Natural killer cell (primary cell): ENCODE measurements at regions not wholly inside any gene's neighbourhood (a gene's known extent, or its start where the extent isn't known, plus 50 kb on each side); places are given as distances from the start of the nearest gene placed in this dataset.
"Not testable (repeated sequence)": the region's sequence is repeated elsewhere in the genome, so short reads cannot be mapped to it uniquely, and the experiment has no call there.

Experiments used
- ATAC-seq, 3 donors: fragments of 150-1000 bp in 2 of 3; fragments of 200-7000 bp in 1 of 3; cut with Tn5 transposase; 1 replicate in 1 of 3; 2 replicates in 2 of 3; pipeline ENCODE4 v1.10.0; 2021; ENCODE audit warnings: mild to moderate bottlenecking in 2 of 3, moderate library complexity in 2 of 3
- DNase-seq, 2 donors: peaks; one replicate each; pipeline versions ENCODE4 v3.0.0 to v3.0.0-alpha.2; 2013 to 2021; ENCODE audit warnings: mixed read lengths in 1 of 2
- H3K27ac ChIP-seq: one replicate; pipeline ENCODE4 v1.5.1; 2013; ENCODE audit warnings: mild to moderate bottlenecking, low read length
- H3K27me3 ChIP-seq: one replicate; pipeline ENCODE4 v1.6.1; 2013; ENCODE audit warnings: low read length; ENCODE audit not compliant: control insufficient read depth, insufficient read depth
- H3K36me3 ChIP-seq: one replicate; pipeline ENCODE4 v1.6.1; 2013; ENCODE audit warnings: low read length; ENCODE audit not compliant: control insufficient read depth, insufficient read depth
- H3K4me1 ChIP-seq: one replicate; pipeline ENCODE4 v1.6.1; 2013; ENCODE audit warnings: low read length; ENCODE audit not compliant: control insufficient read depth, insufficient read depth
- H3K4me3 ChIP-seq: one replicate; pipeline ENCODE4 v1.5.1; 2013; ENCODE audit warnings: low read length
- H3K9me3 ChIP-seq: one replicate; pipeline ENCODE4 v1.6.1; 2013; ENCODE audit warnings: low read length; ENCODE audit not compliant: control insufficient read depth, insufficient read depth
- H3K27ac Mint-ChIP-seq, 2 donors: one replicate each; pipeline ENCODE4 v1.8.0; 2022; ENCODE audit warnings: mild to moderate bottlenecking in 2 of 2, mixed read lengths in 2 of 2, moderate library complexity in 1 of 2
- H3K27me3 Mint-ChIP-seq, 2 donors: one replicate each; pipeline ENCODE4 v1.8.0; 2022; ENCODE audit warnings: low read depth in 2 of 2, mixed read lengths in 2 of 2
- H3K36me3 Mint-ChIP-seq: one replicate; pipeline ENCODE4 v1.8.0; 2022; ENCODE audit warnings: mixed read lengths
- H3K4me1 Mint-ChIP-seq, 2 donors: one replicate each; pipeline ENCODE4 v1.8.0; 2022; ENCODE audit warnings: mixed read lengths in 2 of 2
- H3K4me3 Mint-ChIP-seq: one replicate; pipeline ENCODE4 v1.8.0; 2022; ENCODE audit warnings: mild to moderate bottlenecking, moderate library complexity, mixed read lengths
- H3K9me3 Mint-ChIP-seq, 2 donors: one replicate each; pipeline ENCODE4 v1.8.0; 2022; ENCODE audit warnings: mixed read lengths in 2 of 2
- CTCF ChIP-seq: fragments of 200-600 bp; IDR thresholded peaks from one replicate; pipeline ENCODE4 v1.8.0; 2022; ENCODE audit warnings: antibody characterized with exemption
- WGBS: methylation state at CpG from one replicate; pipeline ENCODE4 v1.1.7; 2013; ENCODE audit warnings: missing lambda C conversion rate; ENCODE audit not compliant: insufficient coverage; 5-methylcytosine and 5-hydroxymethylcytosine counted together
- intact Hi-C: fragments of 100-400 bp; cut with micrococcal nuclease; formaldehyde crosslinking; loops from one replicate; pipeline ENCODE4 v1.14.2; 2022

- Histone ChIP-seq H3K36me3 (no peaks in the 10 kb centered on the region), H3K27ac (no peak overlapping the region), H3K4me1 (no peaks in the 10 kb centered on the region), H3K4me3 (no peak overlapping the region), H3K9me3 (no peaks in the 10 kb centered on the region), H3K27me3 (no peaks in the 10 kb centered on the region)
- peak in 1 of 2 donors; percentile 20 for DNase-seq
- no peak overlapping the region for H3K27ac Mint-ChIP-seq
- peaks cover 5 to 11% of the 10 kb centered on the region in 2 donors for H3K9me3 Mint-ChIP-seq
- no peak for TF ChIP-seq CTCF
- peaks cover 0 to 6% of the 10 kb centered on the region in 2 donors for H3K27me3 Mint-ChIP-seq
- peaks cover 6% of the 10 kb centered on the region for H3K36me3 Mint-ChIP-seq
- H3K4me1 Mint-ChIP-seq = no peaks in the 10 kb centered on the region
- intact Hi-C loops = no loop called here
- WGBS = 57% methylated on average over 12 of the region's 12 CpGs
- ATAC-seq = no peak
- H3K4me3 Mint-ChIP-seq = no peak overlapping the region
Measured at GRCh38 chr7:4479367-4480039, 202.6 kb upstream of the FOXK1 start.

- H3K27me3 Mint-ChIP-seq, H3K36me3 ChIP-seq, H3K4me1 ChIP-seq, H3K36me3 Mint-ChIP-seq, ATAC-seq, DNase-seq, H3K4me3 ChIP-seq, H3K27me3 ChIP-seq, H3K27ac Mint-ChIP-seq, H3K4me1 Mint-ChIP-seq, H3K27ac ChIP-seq, H3K4me3 Mint-ChIP-seq, intact Hi-C loops, H3K9me3 ChIP-seq: not testable (repeated sequence)
- peaks cover 5 to 11% of the 10 kb centered on the region in 2 donors for H3K9me3 Mint-ChIP-seq
- WGBS = 93% methylated on average over 11 of the region's 11 CpGs
Measured at GRCh38 chr7:4480131-4480530, 202.0 kb upstream of the FOXK1 start.

GRCh38 chr7:4483851-4484250 lies 198.2 kb upstream of the FOXK1 start:
- Histone ChIP-seq H3K36me3 (no peaks in the 10 kb centered on the region), H3K27ac (no peak overlapping the region), H3K9me3 (no peaks in the 10 kb centered on the region), H3K27me3 (no peaks in the 10 kb centered on the region), H3K4me3 (no peak overlapping the region), H3K4me1 (no peaks in the 10 kb centered on the region)
- ATAC-seq = no peak
- 67% methylated on average over 1 of the region's 1 CpG for WGBS
- H3K27me3 Mint-ChIP-seq = peaks cover 0 to 6% of the 10 kb centered on the region in 2 donors
- no peak overlapping the region for H3K27ac Mint-ChIP-seq
- no peaks in the 10 kb centered on the region for H3K4me1 Mint-ChIP-seq
- peaks cover 6% of the 10 kb centered on the region for H3K36me3 Mint-ChIP-seq
- no peak overlapping the region for H3K4me3 Mint-ChIP-seq
- TF ChIP-seq CTCF = no peak
- intact Hi-C loops = no loop called here
- no peak for DNase-seq
- peaks cover 5 to 11% of the 10 kb centered on the region in 2 donors for H3K9me3 Mint-ChIP-seq

DNA sequence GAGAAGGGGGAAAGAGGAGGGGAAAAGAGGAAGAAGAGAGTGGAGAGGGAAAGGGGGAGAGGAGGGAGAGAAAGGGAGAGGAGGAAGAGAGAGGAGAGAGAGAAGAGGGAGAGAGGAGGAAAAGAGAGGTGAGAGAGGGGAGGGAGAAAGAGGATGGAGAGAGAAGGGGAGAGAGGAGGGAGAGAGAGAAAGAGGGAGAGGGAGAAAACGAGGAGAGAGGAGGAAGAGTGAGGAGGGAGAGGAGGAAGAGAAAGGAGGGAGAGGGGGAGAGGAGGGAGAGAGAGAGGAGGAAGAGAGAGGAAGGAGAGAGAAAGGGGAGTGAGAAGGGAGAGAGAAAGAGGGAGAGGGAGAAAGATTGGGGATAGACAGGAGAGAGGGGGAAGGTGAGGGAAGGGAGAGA lies 197.6 kb upstream of the FOXK1 start:
- Mint-ChIP-seq H3K27me3 (peaks cover 0 to 3% of the 10 kb centered on the region in 2 donors), H3K36me3 (peaks cover 6% of the 10 kb centered on the region), H3K4me1 (no peaks in the 10 kb centered on the region), H3K27ac (no peak overlapping the region), H3K4me3 (no peak overlapping the region), H3K9me3 (peaks cover 5 to 11% of the 10 kb centered on the region in 2 donors)
- Histone ChIP-seq H3K27ac (no peak overlapping the region), H3K9me3 (no peaks in the 10 kb centered on the region), H3K36me3 (no peaks in the 10 kb centered on the region), H3K27me3 (no peaks in the 10 kb centered on the region), H3K4me3 (no peak overlapping the region), H3K4me1 (no peaks in the 10 kb centered on the region)
- WGBS = 30% methylated on average over 1 of the region's 1 CpG
- ATAC-seq = no peak
- no peak for TF ChIP-seq CTCF
- no peak for DNase-seq
- intact Hi-C loops = no loop called here
